ENCODE measurements at regions not wholly inside any gene's neighbourhood (a gene's known extent, or its start where the extent isn't known, plus 50 kb on each side); places are given as distances from the start of the nearest gene placed in this dataset.

- Histone ChIP-seq H3K4me3 (ENCODE audit: low read depth, low read length) (no peak overlapping the region), H3K36me3 (ENCODE audit: control insufficient read depth, insufficient read depth, low read length) (no peaks in the 10 kb centered on the region), H3K27me3 (ENCODE audit: control insufficient read depth, insufficient read depth, low read length) (peaks cover 39% of the 10 kb centered on the region), H3K4me1 (ENCODE audit: control insufficient read depth, insufficient read depth, low read length) (no peaks in the 10 kb centered on the region), H3K9me3 (ENCODE audit: control insufficient read depth, insufficient read depth, low read length) (peaks cover 2% of the 10 kb centered on the region), H3K27ac (ENCODE audit: low read depth, low read length) (no peak overlapping the region)
- DNase-seq (ENCODE audit: low read depth in 4 of 6, low spot score in 6 of 6) = no peak
- no CpG with 5 or more reads among the region's 1 CpG for WGBS (ENCODE audit: insufficient coverage)
Measured at GRCh38 chr11:20283475-20283874, 80.0 kb upstream of the HTATIP2 start.

DNA sequence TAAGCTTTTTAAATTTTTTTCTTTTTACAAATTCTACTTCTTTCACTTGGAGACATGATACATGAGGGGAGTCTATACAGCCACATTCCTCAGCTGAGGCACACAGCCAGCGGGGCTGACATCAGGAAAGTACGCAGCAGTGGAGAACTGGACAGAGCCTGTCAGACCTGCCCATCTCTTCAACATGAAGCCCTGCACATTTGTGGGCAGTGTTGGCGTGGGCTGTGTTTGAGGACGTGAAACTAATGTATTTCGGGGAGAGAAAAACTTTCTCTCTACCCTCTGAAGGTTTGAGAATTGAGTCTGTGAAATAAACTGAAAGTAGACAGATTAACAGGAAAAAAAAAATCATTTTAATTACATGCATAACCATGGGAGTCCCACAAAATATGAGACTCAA lies 84.8 kb upstream of the HTATIP2 start:
- H3K4me1 ChIP-seq (ENCODE audit: control insufficient read depth, insufficient read depth, low read length) = no peaks in the 10 kb centered on the region
- 35% methylated on average over 2 of the region's 5 CpGs for WGBS (ENCODE audit: insufficient coverage)
- DNase-seq (ENCODE audit: low read depth in 4 of 6, low spot score in 6 of 6) = no peak

DNA sequence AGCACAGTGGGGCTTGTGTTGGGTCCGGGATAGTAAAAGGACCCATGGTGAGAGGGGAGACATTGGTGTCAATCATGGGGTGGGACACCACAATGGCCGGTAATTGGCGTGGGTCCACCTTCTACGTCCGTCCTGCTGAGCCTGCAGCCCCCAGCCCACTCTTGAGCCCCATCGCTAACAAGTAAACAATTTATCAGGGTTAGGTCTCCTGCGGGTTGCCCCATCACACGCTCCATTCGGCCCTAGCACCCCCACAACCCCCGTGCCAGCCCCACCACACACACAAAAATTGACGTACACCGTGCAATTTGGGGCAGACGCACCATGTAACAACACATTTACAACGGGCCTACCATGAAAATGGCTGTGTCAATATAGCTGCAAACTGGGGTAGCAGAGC lies 86.5 kb upstream of the HTATIP2 start:
- Histone ChIP-seq H3K4me3 (ENCODE audit: low read depth, low read length) (no peak overlapping the region), H3K9me3 (ENCODE audit: control insufficient read depth, insufficient read depth, low read length) (no peaks in the 10 kb centered on the region), H3K27me3 (ENCODE audit: control insufficient read depth, insufficient read depth, low read length) (peaks cover 73% of the 10 kb centered on the region), H3K27ac (ENCODE audit: low read depth, low read length) (no peak overlapping the region), H3K36me3 (ENCODE audit: control insufficient read depth, insufficient read depth, low read length) (no peaks in the 10 kb centered on the region), H3K4me1 (ENCODE audit: control insufficient read depth, insufficient read depth, low read length) (no peaks in the 10 kb centered on the region)
- WGBS (ENCODE audit: insufficient coverage) = 25% methylated on average over 11 of the region's 14 CpGs
- DNase-seq (ENCODE audit: low read depth in 4 of 6, low spot score in 6 of 6) = no peak

More for the DNA sequence above, 84.8 kb upstream of the HTATIP2 start:
- Histone ChIP-seq H3K9me3 (ENCODE audit: control insufficient read depth, insufficient read depth, low read length) (peaks cover 2% of the 10 kb centered on the region), H3K27me3 (ENCODE audit: control insufficient read depth, insufficient read depth, low read length) (peaks cover 65% of the 10 kb centered on the region), H3K36me3 (ENCODE audit: control insufficient read depth, insufficient read depth, low read length) (no peaks in the 10 kb centered on the region), H3K4me3 (ENCODE audit: low read depth, low read length) (no peak overlapping the region), H3K27ac (ENCODE audit: low read depth, low read length) (no peak overlapping the region)

DNA sequence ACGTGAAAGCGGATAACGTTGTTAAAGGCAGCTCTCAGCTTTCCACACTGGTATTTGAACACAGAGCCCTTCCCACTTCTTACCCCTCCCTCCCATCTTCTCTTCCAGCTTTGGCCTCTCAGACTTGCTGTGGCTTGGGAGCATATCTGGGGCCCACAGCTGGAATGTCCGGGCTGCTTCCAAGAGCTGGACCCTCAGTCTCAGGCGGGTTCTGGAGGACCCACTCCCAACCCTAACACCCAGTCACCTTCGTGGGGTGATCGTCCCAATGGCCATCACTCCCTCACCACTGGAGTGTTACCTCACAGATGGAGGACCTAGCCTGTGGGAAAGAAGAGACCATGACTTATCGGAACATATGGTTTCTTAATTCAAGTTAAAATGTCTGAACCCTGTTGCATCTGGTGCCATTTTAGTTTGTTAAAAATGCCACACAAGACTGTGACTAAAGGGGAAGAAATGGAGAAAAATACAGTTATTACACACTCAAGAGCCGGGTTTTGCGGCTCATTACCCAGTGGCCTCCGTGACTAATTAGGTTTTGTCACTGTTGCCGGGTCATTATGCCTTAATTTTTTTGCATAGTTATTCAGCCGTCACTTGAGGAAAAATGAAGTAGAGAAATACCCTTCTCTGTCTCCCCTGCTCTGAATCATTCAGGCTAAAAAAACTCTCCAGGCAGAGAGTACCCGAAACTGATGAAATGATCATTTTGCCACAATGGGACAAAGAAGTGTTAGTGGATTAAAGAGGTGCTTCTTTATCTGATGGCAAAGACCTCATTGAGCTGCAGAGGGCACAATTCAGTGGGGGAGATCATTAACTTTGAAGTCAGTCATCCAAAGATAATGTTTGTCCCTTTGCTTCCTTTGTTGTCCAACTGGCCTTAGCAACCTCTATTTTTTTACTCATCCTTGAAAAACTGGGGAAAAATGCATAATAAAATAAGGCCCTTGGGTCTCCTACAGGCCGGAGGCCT lies 87.2 kb upstream of the HTATIP2 start:
- Histone ChIP-seq H3K9me3 (ENCODE audit: control insufficient read depth, insufficient read depth, low read length) (no peaks in the 10 kb centered on the region), H3K27ac (ENCODE audit: low read depth, low read length) (no peak overlapping the region), H3K4me3 (ENCODE audit: low read depth, low read length) (no peak overlapping the region), H3K4me1 (ENCODE audit: control insufficient read depth, insufficient read depth, low read length) (no peaks in the 10 kb centered on the region), H3K27me3 (ENCODE audit: control insufficient read depth, insufficient read depth, low read length) (peaks cover 80% of the 10 kb centered on the region), H3K36me3 (ENCODE audit: control insufficient read depth, insufficient read depth, low read length) (no peaks in the 10 kb centered on the region)
- DNase-seq (ENCODE audit: low read depth in 4 of 6, low spot score in 6 of 6) = peak in 1 of 6 donors; percentile 41
- 42% methylated on average over 7 of the region's 15 CpGs for WGBS (ENCODE audit: insufficient coverage)

DNA sequence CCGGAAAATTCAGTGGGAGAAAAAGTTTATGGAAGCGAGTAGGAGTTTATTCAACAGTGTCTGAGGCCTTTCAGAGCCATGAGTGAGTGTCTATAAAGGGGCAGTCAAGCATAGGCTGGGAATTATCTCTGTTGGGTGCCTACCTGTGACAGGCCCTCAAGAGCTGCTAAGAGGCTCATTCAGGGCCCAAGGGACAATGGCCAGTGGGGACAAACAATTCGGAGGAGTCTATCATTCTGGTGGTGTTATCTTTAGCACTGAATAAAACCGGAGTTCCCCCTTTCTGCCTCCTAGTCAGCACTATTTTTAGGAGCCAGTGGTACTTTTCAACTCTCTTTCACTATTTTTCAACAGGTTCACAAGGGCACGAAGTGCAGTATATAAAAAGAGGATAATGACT lies 89.5 kb upstream of the HTATIP2 start:
- peaks cover 88% of the 10 kb centered on the region for H3K27me3 ChIP-seq (ENCODE audit: control insufficient read depth, insufficient read depth, low read length)
- 21% methylated on average over 3 of the region's 5 CpGs for WGBS (ENCODE audit: insufficient coverage)

GRCh38 chr11:20261526-20261925 lies 101.3 kb upstream of the DBX1 start:
- H3K27ac ChIP-seq (ENCODE audit: low read depth, low read length) = no peak overlapping the region
- WGBS (ENCODE audit: insufficient coverage) = 77% methylated on average over 3 of the region's 3 CpGs
- H3K9me3 ChIP-seq (ENCODE audit: control insufficient read depth, insufficient read depth, low read length) = no peaks in the 10 kb centered on the region

More for the DNA sequence above, 89.5 kb upstream of the HTATIP2 start:
- Histone ChIP-seq H3K4me1 (ENCODE audit: control insufficient read depth, insufficient read depth, low read length) (no peaks in the 10 kb centered on the region), H3K36me3 (ENCODE audit: control insufficient read depth, insufficient read depth, low read length) (no peaks in the 10 kb centered on the region), H3K27ac (ENCODE audit: low read depth, low read length) (no peak overlapping the region), H3K4me3 (ENCODE audit: low read depth, low read length) (no peak overlapping the region), H3K9me3 (ENCODE audit: control insufficient read depth, insufficient read depth, low read length) (no peaks in the 10 kb centered on the region)
- no peak for DNase-seq (ENCODE audit: low read depth in 4 of 6, low spot score in 6 of 6)

DNA sequence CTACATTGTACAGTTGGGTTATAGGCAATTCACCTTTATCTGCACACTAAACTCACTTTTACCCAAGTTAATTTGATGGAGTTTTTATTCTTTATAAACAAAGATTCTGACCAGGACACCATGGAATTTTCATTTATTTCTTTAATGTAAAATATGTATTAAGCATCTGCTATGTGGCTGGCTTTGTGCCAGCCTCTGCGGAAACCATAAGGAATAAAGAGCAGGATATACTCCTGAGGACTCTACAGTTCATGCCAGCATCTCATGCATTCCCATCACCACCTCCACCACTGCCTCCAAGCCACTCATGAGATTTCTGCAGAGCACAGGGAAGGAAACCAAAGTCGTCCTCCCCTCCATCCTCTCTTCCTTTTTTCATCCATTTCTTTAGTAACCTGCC lies 100.0 kb upstream of the DBX1 start:
- H3K27ac ChIP-seq (ENCODE audit: low read depth, low read length) = no peak overlapping the region
- H3K36me3 ChIP-seq (ENCODE audit: control insufficient read depth, insufficient read depth, low read length) = no peaks in the 10 kb centered on the region
- peaks cover 36% of the 10 kb centered on the region for H3K27me3 ChIP-seq (ENCODE audit: control insufficient read depth, insufficient read depth, low read length)
- WGBS (ENCODE audit: insufficient coverage) = 83% methylated on average over 2 of the region's 2 CpGs
- H3K4me1 ChIP-seq (ENCODE audit: control insufficient read depth, insufficient read depth, low read length) = no peaks in the 10 kb centered on the region
- no peak overlapping the region for H3K4me3 ChIP-seq (ENCODE audit: low read depth, low read length)
- no peaks in the 10 kb centered on the region for H3K9me3 ChIP-seq (ENCODE audit: control insufficient read depth, insufficient read depth, low read length)
- no peak for DNase-seq (ENCODE audit: low read depth in 4 of 6, low spot score in 6 of 6)

More at GRCh38 chr11:20261526-20261925, 101.3 kb upstream of the DBX1 start:
- peaks cover 34% of the 10 kb centered on the region for H3K27me3 ChIP-seq (ENCODE audit: control insufficient read depth, insufficient read depth, low read length)
- H3K4me3 ChIP-seq (ENCODE audit: low read depth, low read length) = no peak overlapping the region
- H3K36me3 ChIP-seq (ENCODE audit: control insufficient read depth, insufficient read depth, low read length) = no peaks in the 10 kb centered on the region
- no peak for DNase-seq (ENCODE audit: low read depth in 4 of 6, low spot score in 6 of 6)
- H3K4me1 ChIP-seq (ENCODE audit: control insufficient read depth, insufficient read depth, low read length) = no peaks in the 10 kb centered on the region

DNA sequence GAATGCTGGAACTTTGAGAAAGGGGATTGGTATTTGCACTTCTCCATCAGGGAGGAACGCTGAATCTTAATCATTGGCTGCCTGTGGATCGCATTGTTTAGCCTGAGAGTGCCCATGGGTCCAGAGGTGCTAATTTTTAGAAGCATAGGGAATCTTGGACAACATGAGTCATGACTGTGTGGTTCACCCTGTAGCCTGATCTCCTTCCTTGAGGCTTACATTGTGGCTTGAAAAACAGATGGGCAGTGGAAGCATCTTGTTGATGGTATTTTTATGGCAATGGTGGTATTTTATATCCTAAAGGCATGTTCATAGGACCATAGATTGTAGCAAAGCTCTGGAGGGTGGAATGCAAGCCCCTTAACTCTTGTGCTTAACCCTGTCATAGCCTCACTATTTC lies 99.2 kb upstream of the DBX1 start:
- Histone ChIP-seq H3K27ac (ENCODE audit: low read depth, low read length) (no peak overlapping the region), H3K4me1 (ENCODE audit: control insufficient read depth, insufficient read depth, low read length) (no peaks in the 10 kb centered on the region), H3K9me3 (ENCODE audit: control insufficient read depth, insufficient read depth, low read length) (no peaks in the 10 kb centered on the region), H3K27me3 (ENCODE audit: control insufficient read depth, insufficient read depth, low read length) (peaks cover 36% of the 10 kb centered on the region), H3K36me3 (ENCODE audit: control insufficient read depth, insufficient read depth, low read length) (no peaks in the 10 kb centered on the region), H3K4me3 (ENCODE audit: low read depth, low read length) (no peak overlapping the region)
- 89% methylated on average over 1 of the region's 2 CpGs for WGBS (ENCODE audit: insufficient coverage)
- DNase-seq (ENCODE audit: low read depth in 4 of 6, low spot score in 6 of 6) = no peak

- Histone ChIP-seq H3K9me3 (ENCODE audit: control insufficient read depth, insufficient read depth, low read length) (no peaks in the 10 kb centered on the region), H3K4me1 (ENCODE audit: control insufficient read depth, insufficient read depth, low read length) (no peaks in the 10 kb centered on the region), H3K36me3 (ENCODE audit: control insufficient read depth, insufficient read depth, low read length) (no peaks in the 10 kb centered on the region), H3K4me3 (ENCODE audit: low read depth, low read length) (no peak overlapping the region), H3K27me3 (ENCODE audit: control insufficient read depth, insufficient read depth, low read length) (peaks cover 37% of the 10 kb centered on the region), H3K27ac (ENCODE audit: low read depth, low read length) (no peak overlapping the region)
- DNase-seq (ENCODE audit: low read depth in 4 of 6, low spot score in 6 of 6) = peak in 1 of 6 donors; percentile 58
- WGBS (ENCODE audit: insufficient coverage) = 25% methylated on average over 2 of the region's 6 CpGs
Measured at GRCh38 chr11:20258376-20258895, 98.2 kb upstream of the DBX1 start.

DNA sequence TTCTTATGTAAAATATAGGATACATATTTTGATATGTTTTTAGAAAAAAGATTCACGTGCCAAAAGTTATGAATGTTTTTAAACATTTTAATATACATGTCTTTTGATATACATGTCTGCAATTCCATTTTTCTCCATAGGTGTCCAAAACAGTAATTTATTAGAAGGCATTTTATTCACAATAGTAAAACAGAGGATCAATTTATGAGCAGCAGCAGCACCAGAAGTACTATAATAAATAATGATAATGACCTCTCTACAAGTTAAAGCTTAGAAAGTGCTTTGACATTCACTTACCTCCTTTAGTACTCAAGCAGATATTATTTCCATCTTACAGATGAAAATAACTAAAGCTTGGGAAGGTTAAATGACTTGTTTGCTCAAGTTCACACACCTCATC lies 96.7 kb upstream of the DBX1 start:
- H3K36me3 ChIP-seq (ENCODE audit: control insufficient read depth, insufficient read depth, low read length) = no peaks in the 10 kb centered on the region
- WGBS (ENCODE audit: insufficient coverage) = no CpG with 5 or more reads among the region's 1 CpG

More for the DNA sequence above, 96.7 kb upstream of the DBX1 start:
- peaks cover 46% of the 10 kb centered on the region for H3K27me3 ChIP-seq (ENCODE audit: control insufficient read depth, insufficient read depth, low read length)
- no peaks in the 10 kb centered on the region for H3K4me1 ChIP-seq (ENCODE audit: control insufficient read depth, insufficient read depth, low read length)
- H3K27ac ChIP-seq (ENCODE audit: low read depth, low read length) = no peak overlapping the region
- H3K4me3 ChIP-seq (ENCODE audit: low read depth, low read length) = no peak overlapping the region
- DNase-seq (ENCODE audit: low read depth in 4 of 6, low spot score in 6 of 6) = no peak
- H3K9me3 ChIP-seq (ENCODE audit: control insufficient read depth, insufficient read depth, low read length) = no peaks in the 10 kb centered on the region
